Gastrocnemius medialis (tissue), 4 donors: ENCODE measurements at regions not wholly inside any gene's neighbourhood (a gene's known extent, or its start where the extent isn't known, plus 50 kb on each side); places are given as distances from the start of the nearest gene placed in this dataset.

Source experiments
- ATAC-seq, 2 donors: fragments of 150-250 bp; one replicate each; pipeline ENCODE4 v1.9.1; 2016
- DNase-seq, 2 donors: peaks; one replicate each; pipeline ENCODE4 v3.0.0-alpha.2; 2019
- H3K27ac ChIP-seq, 4 donors: fragments of 200-600 bp; sonication (generic); 1 replicate in 1 of 4; 2 replicates in 3 of 4; pipeline ENCODE4 v1.5.1; 2016 to 2018; ENCODE audit warnings: mild to moderate bottlenecking in 2 of 4, moderate library complexity in 1 of 4
- H3K27me3 ChIP-seq, 3 donors: fragments of 200-600 bp; sonication (generic) in 2 of 3; 1 replicate in 1 of 3; 2 replicates in 2 of 3; pipeline versions ENCODE4 v1.5.1 to v1.6.0; 2016 to 2019; ENCODE audit warnings: mild to moderate bottlenecking in 1 of 3, moderate library complexity in 1 of 3
- H3K36me3 ChIP-seq, 2 donors: fragments of 200-600 bp; sonication (generic) in 1 of 2; one replicate each; pipeline ENCODE4 v1.5.1; 2017 to 2018
- H3K4me1 ChIP-seq, 2 donors: fragments of 200-600 bp; sonication (generic) in 1 of 2; one replicate each; pipeline ENCODE4 v1.5.1; 2016 to 2017; ENCODE audit warnings: mild to moderate bottlenecking in 2 of 2
- H3K4me3 ChIP-seq, 4 donors: fragments of 200-600 bp; sonication (generic) in 3 of 4; 1 replicate in 1 of 4; 2 replicates in 3 of 4; pipeline ENCODE4 v1.5.1; 2016 to 2019; ENCODE audit warnings: mild to moderate bottlenecking in 2 of 4
- H3K9me3 ChIP-seq, 3 donors: fragments of 200-600 bp; sonication (generic) in 2 of 3; 1 replicate in 1 of 3; 2 replicates in 2 of 3; pipeline ENCODE4 v1.5.1; 2016 to 2019
- POLR2A ChIP-seq, 2 donors: fragments of 450-650 bp; IDR thresholded peaks; one replicate each; pipeline ENCODE4 v1.6.1; 2017; ENCODE audit warnings: antibody characterized with exemption in 2 of 2, mild to moderate bottlenecking in 2 of 2, moderate library complexity in 2 of 2
- in situ Hi-C, 4 donors: fragments of 200-750 bp; cut with MboI; loops; one replicate each; pipeline versions ENCODE4 v1.15.0 to v1.8.0; 2017; ENCODE audit warnings: low sequenced_read_pairs in 4 of 4
- intact Hi-C: fragments of 100-400 bp; cut with DNase I; formaldehyde crosslinking; loops from one replicate; pipeline ENCODE4 v1.15.1; 2023; ENCODE audit warnings: low total_unique reads
- TF ChIP-seq, protein P1 (sequence below), 5 experiments: fragments of 450-650 bp in 3 of 5; fragments of 200-600 bp in 2 of 5; sonication (generic) in 2 of 5; IDR thresholded peaks in 4 of 5; conservative IDR thresholded peaks in 1 of 5; 1 replicate in 4 of 5; 2 replicates in 1 of 5; pipeline ENCODE4 v1.5.1; 2016 to 2019; ENCODE audit warnings: antibody characterized with exemption in 5 of 5, mild to moderate bottlenecking in 3 of 5, moderate library complexity in 3 of 5

DNA sequence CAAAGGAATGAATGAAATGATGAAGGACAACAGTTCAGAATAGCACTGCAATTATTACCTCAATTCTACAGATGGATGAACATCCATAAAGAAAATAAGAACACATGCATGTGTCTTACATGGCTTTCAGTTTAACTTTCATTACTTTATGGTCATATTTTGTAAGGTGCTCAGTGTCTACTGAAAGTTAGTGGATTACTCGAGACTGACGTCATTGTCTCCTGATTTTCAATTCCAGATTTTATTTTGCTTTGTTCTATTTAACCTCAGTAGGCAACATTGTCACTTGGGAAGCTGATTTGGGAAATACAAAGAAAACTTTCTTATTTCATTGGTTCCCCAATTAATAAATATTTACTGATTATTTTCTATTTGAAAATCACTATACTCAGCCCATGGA, 363.7 kb downstream of the CHSY3 start:
- H3K4me3 ChIP-seq: no peak overlapping the region
- no peaks in the 10 kb centered on the region for H3K4me1 ChIP-seq
- no peaks in the 10 kb centered on the region for H3K9me3 ChIP-seq
- H3K27ac ChIP-seq: no peak overlapping the region
- in situ Hi-C loops (no loop called here), intact Hi-C loops (no loop called here)
- no peaks in the 10 kb centered on the region for H3K27me3 ChIP-seq
- no peak for TF ChIP-seq POLR2A (IDR thresholded peaks at IDR 0.05)
- TF ChIP-seq, protein P1, sequence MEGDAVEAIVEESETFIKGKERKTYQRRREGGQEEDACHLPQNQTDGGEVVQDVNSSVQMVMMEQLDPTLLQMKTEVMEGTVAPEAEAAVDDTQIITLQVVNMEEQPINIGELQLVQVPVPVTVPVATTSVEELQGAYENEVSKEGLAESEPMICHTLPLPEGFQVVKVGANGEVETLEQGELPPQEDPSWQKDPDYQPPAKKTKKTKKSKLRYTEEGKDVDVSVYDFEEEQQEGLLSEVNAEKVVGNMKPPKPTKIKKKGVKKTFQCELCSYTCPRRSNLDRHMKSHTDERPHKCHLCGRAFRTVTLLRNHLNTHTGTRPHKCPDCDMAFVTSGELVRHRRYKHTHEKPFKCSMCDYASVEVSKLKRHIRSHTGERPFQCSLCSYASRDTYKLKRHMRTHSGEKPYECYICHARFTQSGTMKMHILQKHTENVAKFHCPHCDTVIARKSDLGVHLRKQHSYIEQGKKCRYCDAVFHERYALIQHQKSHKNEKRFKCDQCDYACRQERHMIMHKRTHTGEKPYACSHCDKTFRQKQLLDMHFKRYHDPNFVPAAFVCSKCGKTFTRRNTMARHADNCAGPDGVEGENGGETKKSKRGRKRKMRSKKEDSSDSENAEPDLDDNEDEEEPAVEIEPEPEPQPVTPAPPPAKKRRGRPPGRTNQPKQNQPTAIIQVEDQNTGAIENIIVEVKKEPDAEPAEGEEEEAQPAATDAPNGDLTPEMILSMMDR (IDR thresholded peaks at IDR 0.05 in 4 of 5, conservative IDR thresholded peaks at IDR 0.05 in 1 of 5): no peak
- no peaks in the 10 kb centered on the region for H3K36me3 ChIP-seq
- no peak for ATAC-seq
- no peak for DNase-seq

- ATAC-seq: no peak
These were observed 356.2 kb downstream of the CHSY3 start for GRCh38 chr5:130260481-130260880.

GRCh38 chr5:130251931-130252330, 347.7 kb downstream of the CHSY3 start:
- Histone ChIP-seq H3K36me3 (no peaks in the 10 kb centered on the region), H3K27ac (no peak overlapping the region), H3K4me1 (no peaks in the 10 kb centered on the region), H3K9me3 (no peaks in the 10 kb centered on the region), H3K27me3 (no peaks in the 10 kb centered on the region), H3K4me3 (no peak overlapping the region)
- intact Hi-C loops (no loop called here), in situ Hi-C loops (no loop called here)
- no peak for TF ChIP-seq POLR2A (IDR thresholded peaks at IDR 0.05)
- TF ChIP-seq, protein P1 (IDR thresholded peaks at IDR 0.05 in 4 of 5, conservative IDR thresholded peaks at IDR 0.05 in 1 of 5): no peak
- no peak for DNase-seq
- ATAC-seq: no peak

More at GRCh38 chr5:130260481-130260880, 356.2 kb downstream of the CHSY3 start:
- TF ChIP-seq, protein P1 (IDR thresholded peaks at IDR 0.05 in 4 of 5, conservative IDR thresholded peaks at IDR 0.05 in 1 of 5): no peak
- intact Hi-C loops (no loop called here), in situ Hi-C loops (no loop called here)
- Histone ChIP-seq H3K4me3 (no peak overlapping the region), H3K9me3 (no peaks in the 10 kb centered on the region), H3K27ac (no peak overlapping the region), H3K36me3 (no peaks in the 10 kb centered on the region), H3K4me1 (no peaks in the 10 kb centered on the region), H3K27me3 (no peaks in the 10 kb centered on the region)
- DNase-seq: no peak

DNA sequence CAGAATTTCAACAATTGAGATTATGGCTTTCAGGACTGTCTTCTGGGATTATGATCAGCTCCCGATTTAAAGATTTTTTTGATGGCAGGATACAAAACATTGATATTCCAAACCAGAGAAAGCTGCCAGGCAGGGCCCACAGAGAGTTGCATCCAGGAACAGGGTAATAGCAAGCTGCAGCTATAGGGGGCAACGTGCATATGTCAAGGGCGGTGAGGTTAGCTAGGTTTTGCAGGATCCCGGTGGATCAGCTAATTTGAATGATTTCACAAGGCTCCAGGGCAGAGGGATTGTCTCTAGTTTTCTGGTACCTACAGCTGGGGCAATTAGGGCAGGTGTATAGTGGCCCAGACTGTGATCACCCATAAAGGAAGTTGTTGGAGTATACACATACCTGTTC, 339.4 kb downstream of the CHSY3 start:
- Histone ChIP-seq H3K36me3 (no peaks in the 10 kb centered on the region), H3K9me3 (no peaks in the 10 kb centered on the region), H3K4me3 (no peak overlapping the region), H3K27me3 (no peaks in the 10 kb centered on the region), H3K4me1 (no peaks in the 10 kb centered on the region), H3K27ac (no peak overlapping the region)
- no peak for ATAC-seq
- TF ChIP-seq, protein P1 (IDR thresholded peaks at IDR 0.05 in 4 of 5, conservative IDR thresholded peaks at IDR 0.05 in 1 of 5): no peak
- TF ChIP-seq POLR2A (IDR thresholded peaks at IDR 0.05): no peak
- in situ Hi-C loops (no loop called here), intact Hi-C loops (no loop called here)
- DNase-seq: no peak

GRCh38 chr5:130237721-130238120, 333.5 kb downstream of the CHSY3 start:
- H3K27ac ChIP-seq: no peak overlapping the region
- in situ Hi-C loops: no loop called here
- DNase-seq (no peak), ATAC-seq (peak in 1 of 2 donors; percentile 23)
- H3K9me3 ChIP-seq: no peaks in the 10 kb centered on the region
- H3K36me3 ChIP-seq: no peaks in the 10 kb centered on the region
- H3K27me3 ChIP-seq: no peaks in the 10 kb centered on the region
- intact Hi-C loops: no loop called here
- no peak overlapping the region for H3K4me3 ChIP-seq
- TF ChIP-seq POLR2A (IDR thresholded peaks at IDR 0.05): no peak
- TF ChIP-seq, protein P1 (IDR thresholded peaks at IDR 0.05 in 4 of 5, conservative IDR thresholded peaks at IDR 0.05 in 1 of 5): no peak
- H3K4me1 ChIP-seq: no peaks in the 10 kb centered on the region
